KOPT-K1 (cell line): ENCODE measurements at regions not wholly inside any gene's neighbourhood (a gene's known extent, or its start where the extent isn't known, plus 50 kb on each side); places are given as distances from the start of the nearest gene placed in this dataset.

Source experiments
- H3K27ac ChIP-seq: fragments of 200-600 bp; sonication (generic); 2 replicates; pipeline ENCODE4 v1.5.1; 2016; ENCODE audit warnings: antibody characterized with exemption, mild to moderate bottlenecking, low read depth, low read length; ENCODE audit not compliant: poor library complexity, severe bottlenecking
- H3K36me3 ChIP-seq: fragments of 200-600 bp; sonication (generic); 2 replicates; pipeline ENCODE4 v1.5.1; 2017; ENCODE audit warnings: antibody characterized with exemption, mild to moderate bottlenecking, low read length, moderate library complexity; ENCODE audit not compliant: insufficient read depth
- H3K9me3 ChIP-seq: fragments of 200-600 bp; sonication (generic); 2 replicates; pipeline ENCODE4 v1.5.1; 2017; ENCODE audit warnings: antibody characterized with exemption, low read length, mild to moderate bottlenecking; ENCODE audit not compliant: insufficient read depth, poor library complexity, severe bottlenecking

DNA sequence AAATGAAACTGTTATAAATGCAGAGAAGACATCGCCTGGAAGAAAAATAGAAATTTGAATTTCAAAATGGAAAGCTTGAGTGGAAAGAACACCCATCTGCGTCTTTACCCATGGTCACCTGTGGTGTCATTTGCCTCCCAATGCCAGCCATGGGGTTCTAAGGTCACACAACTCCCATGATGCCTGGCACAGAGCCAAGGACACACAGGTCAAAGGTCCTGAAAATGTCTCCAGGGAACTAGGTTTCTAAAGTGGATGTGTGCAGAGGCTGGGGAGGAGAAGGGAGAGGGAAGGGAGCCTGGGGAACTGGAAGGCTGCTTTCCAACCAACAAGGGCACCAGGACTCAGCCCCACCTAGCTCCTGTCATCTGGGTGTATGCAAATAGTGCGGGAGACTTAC lies 724.0 kb upstream of the TMEM132C start:
- Histone ChIP-seq H3K36me3 (no peaks in the 10 kb centered on the region), H3K27ac (no peak overlapping the region), H3K9me3 (no peaks in the 10 kb centered on the region)

- Histone ChIP-seq H3K9me3 (no peaks in the 10 kb centered on the region), H3K36me3 (no peaks in the 10 kb centered on the region), H3K27ac (no peak overlapping the region)
Measured at GRCh38 chr12:127546721-127547505, 720.1 kb upstream of the TMEM132C start.

DNA sequence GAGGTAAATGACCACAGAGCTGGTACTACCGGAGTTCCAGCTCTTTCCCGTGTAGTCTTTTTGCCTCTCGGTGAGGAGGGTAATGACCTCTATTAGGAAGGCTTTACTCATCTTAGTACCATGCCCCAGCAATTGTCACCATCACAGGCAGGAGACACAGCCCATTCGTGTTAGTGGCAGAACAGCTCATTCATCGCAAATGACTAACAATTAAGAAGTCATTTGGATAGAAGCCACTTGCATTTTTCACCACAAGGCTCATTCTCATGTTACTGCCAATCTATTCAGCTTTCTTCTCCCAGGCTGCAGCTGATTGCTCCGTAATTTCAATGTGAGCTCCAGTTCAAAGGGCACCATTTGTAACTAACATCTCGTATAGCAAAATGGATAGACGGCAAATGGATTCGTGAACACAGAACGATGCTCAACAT lies 718.8 kb upstream of the TMEM132C start:
- Histone ChIP-seq H3K9me3 (no peaks in the 10 kb centered on the region), H3K27ac (no peak overlapping the region), H3K36me3 (no peaks in the 10 kb centered on the region)

DNA sequence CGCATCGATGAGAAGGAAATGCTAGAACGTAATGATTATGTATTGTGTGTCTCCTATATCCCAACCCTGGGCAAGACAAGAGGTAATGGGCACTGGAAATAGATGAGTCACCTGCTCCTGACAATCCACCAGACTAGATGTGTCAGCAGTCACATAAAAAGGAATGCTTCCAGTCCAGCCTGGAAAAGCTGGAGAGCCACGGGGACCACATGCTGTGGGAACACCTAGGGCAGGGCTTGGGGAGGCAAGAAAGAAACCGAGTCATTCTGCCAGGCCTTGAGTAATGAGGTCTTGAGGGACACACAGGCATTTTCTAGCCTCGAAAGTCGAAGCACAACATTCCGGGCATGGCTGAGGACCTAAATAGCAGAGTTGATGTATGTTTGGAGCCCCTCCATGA lies 716.7 kb upstream of the TMEM132C start:
- Histone ChIP-seq H3K27ac (no peak overlapping the region), H3K9me3 (no peaks in the 10 kb centered on the region), H3K36me3 (no peaks in the 10 kb centered on the region)

DNA sequence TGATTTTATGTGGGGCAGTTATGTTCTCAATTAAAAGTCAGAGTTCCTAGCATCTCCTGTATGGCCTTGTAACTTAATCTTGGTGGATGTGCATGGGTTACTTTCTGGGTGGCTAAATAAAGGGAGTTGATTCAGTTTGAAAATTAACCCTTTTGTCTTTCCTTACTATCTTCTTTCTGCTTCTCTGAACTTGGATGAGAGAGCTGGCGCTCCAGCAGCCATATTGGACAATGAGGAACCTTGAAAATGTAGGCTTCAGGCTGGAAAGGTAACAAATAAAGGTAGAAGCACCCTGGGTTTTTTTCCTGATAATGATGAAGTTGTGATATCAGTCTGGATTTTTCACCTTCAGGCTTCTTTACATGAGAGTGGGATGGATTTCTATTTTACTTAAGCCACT lies 714.1 kb upstream of the TMEM132C start:
- Histone ChIP-seq H3K9me3 (no peaks in the 10 kb centered on the region), H3K27ac (no peak overlapping the region), H3K36me3 (no peaks in the 10 kb centered on the region)

DNA sequence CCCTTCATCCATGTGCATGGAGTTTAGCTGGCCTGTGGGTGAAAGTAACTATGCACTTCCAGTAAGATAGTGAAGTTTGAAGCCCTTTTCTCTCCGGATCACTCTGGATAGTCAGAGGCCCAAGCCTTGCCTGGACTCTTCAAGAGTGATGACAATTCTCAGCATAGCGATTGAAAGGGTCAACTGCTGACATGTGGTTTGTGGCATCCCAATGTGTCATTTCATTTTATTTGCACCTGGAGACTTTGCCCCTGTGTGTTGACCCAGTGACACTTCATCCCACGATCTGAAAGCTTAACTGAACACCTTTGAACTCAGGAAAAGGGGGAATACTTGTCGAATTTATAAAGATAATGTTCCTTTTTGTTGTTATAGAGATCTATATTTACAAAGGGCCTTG lies 711.9 kb upstream of the TMEM132C start:
- Histone ChIP-seq H3K36me3 (no peaks in the 10 kb centered on the region), H3K27ac (no peak overlapping the region), H3K9me3 (no peaks in the 10 kb centered on the region)

- Histone ChIP-seq H3K9me3 (no peaks in the 10 kb centered on the region), H3K36me3 (no peaks in the 10 kb centered on the region), H3K27ac (no peak overlapping the region)
Measured at GRCh38 chr12:127556231-127556886, 710.6 kb upstream of the TMEM132C start.

DNA sequence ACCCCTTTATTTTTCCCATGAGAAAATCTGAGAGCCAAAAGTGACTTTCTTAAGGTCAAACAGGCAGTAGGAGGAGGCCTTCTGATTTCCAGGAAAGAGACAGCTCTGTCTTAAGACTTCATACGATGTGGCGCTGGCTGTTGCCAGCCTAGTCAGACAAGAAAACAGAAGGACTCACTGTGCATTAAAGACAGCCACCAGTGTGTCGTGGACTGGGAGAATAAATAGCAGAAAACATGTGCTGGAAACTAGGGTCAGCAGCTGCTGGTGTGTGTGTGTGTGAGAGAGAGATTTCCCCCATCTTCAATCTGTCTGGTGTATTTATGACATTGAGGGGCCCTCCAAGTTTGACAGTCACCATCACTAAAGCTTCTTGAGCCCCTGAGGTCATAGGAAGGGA lies 708.6 kb upstream of the TMEM132C start:
- Histone ChIP-seq H3K36me3 (no peaks in the 10 kb centered on the region), H3K9me3 (no peaks in the 10 kb centered on the region), H3K27ac (no peak overlapping the region)

- Histone ChIP-seq H3K9me3 (peaks cover 2% of the 10 kb centered on the region), H3K27ac (no peak overlapping the region), H3K36me3 (no peaks in the 10 kb centered on the region)
Measured at GRCh38 chr12:127559349-127560040, 707.5 kb upstream of the TMEM132C start.

GRCh38 chr12:127560041-127560478 lies 706.9 kb upstream of the TMEM132C start:
- H3K36me3 ChIP-seq = no peaks in the 10 kb centered on the region
- peaks cover 8% of the 10 kb centered on the region for H3K9me3 ChIP-seq
- no peak overlapping the region for H3K27ac ChIP-seq

DNA sequence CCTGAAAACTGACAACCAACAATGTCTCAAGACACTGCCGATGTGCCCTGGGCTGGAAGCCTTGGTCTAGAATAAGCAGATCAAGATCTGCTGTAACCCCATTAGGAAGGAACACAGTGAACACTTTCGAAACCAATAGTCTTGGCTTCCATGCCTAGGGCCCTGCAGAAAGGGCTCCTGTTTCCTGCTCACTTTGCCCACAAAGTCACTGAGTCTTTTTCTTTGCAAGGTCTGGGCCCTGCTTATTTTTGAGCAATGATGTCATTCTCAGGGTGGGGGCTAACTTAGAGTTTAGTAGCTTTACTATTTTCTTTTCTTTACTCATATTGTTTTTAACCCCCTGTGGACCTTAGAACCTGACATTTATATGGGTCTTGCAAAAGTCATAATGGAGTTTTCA lies 704.2 kb upstream of the TMEM132C start:
- H3K9me3 ChIP-seq = peaks cover 10% of the 10 kb centered on the region
- no peak overlapping the region for H3K27ac ChIP-seq
- H3K36me3 ChIP-seq = no peaks in the 10 kb centered on the region

- no peak overlapping the region for H3K27ac ChIP-seq
- no peaks in the 10 kb centered on the region for H3K36me3 ChIP-seq
- H3K9me3 ChIP-seq = peaks cover 10% of the 10 kb centered on the region
Measured at GRCh38 chr12:127565241-127565640, 701.7 kb upstream of the TMEM132C start.

DNA sequence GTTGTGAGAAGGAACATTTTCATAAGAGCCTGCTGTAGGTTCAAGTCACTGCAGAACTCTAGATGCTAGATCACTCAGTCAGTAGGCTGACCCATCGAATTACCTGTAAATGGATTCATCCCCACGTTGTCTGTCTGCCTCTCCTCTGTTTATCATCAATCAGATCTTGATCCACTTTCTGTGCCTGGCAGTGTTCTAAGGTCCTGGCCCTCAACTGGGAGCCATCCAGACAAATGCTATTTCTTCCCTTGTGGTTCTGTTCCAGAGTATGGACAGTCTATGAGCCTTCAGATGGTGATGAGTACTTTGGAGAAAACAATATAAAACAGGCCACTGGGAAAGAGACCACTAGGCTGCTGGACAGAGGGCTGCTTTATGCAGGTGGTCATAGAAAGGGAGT lies 699.4 kb upstream of the TMEM132C start:
- Histone ChIP-seq H3K27ac (no peak overlapping the region), H3K36me3 (no peaks in the 10 kb centered on the region), H3K9me3 (peaks cover 10% of the 10 kb centered on the region)

DNA sequence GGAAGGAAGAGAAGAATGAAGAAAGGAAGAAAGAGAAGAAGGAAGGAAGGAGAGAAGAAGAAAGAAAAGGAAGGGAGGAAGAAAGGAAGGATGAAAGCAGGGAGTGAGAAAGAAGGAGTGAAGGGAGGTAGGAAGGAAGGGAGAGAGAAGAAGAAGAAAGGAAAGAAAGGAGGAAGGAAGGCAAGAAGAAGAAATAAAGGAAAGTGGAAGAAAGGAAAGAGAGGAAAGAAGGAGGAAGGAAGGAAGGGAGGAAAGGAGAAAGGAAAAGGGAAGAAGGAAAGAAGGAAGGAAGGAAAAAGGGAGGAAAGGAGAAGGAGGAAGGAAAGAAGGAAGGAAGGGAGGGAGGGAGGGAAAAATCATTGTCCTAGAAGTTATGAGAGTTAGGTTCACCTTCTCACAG lies 696.6 kb upstream of the TMEM132C start:
- Histone ChIP-seq H3K27ac (no peak overlapping the region), H3K36me3 (no peaks in the 10 kb centered on the region), H3K9me3 (no peaks in the 10 kb centered on the region)

GRCh38 chr12:127570793-127571360 lies 696.1 kb upstream of the TMEM132C start:
- Histone ChIP-seq H3K27ac (no peak overlapping the region), H3K36me3 (no peaks in the 10 kb centered on the region), H3K9me3 (no peaks in the 10 kb centered on the region)
